PC-9 (cell line): ENCODE measurements at regions not wholly inside any gene's neighbourhood (a gene's known extent, or its start where the extent isn't known, plus 50 kb on each side); places are given as distances from the start of the nearest gene placed in this dataset.

ENCODE experiments used
- CTCF ChIP-seq: fragments of 200-600 bp; sonication (generic); conservative IDR thresholded peaks from 2 replicates; pipeline ENCODE4 v1.6.1; 2017; ENCODE audit warnings: mixed run types, antibody characterized with exemption, mild to moderate bottlenecking, moderate library complexity
- EZH2 ChIP-seq: fragments of 200-600 bp; sonication (generic); IDR thresholded peaks from 2 replicates; pipeline ENCODE4 v1.8.0; 2017; ENCODE audit warnings: antibody characterized with exemption, low read depth

- TF ChIP-seq CTCF: no peak
- TF ChIP-seq EZH2: no peak
These were observed 770.9 kb upstream of the TPTE start for GRCh38 chr21:9750341-9751086.
